KMS-11 (cell line): ENCODE measurements at regions not wholly inside any gene's neighbourhood (a gene's known extent, or its start where the extent isn't known, plus 50 kb on each side); places are given as distances from the start of the nearest gene placed in this dataset.

ENCODE experiments used
- H2AFZ ChIP-seq: fragments of 200-600 bp; sonication (generic); 2 replicates; pipeline ENCODE4 v1.6.1; 2016; ENCODE audit warnings: antibody characterized with exemption, mixed run types, low read depth
- H3K27ac ChIP-seq: fragments of 200-600 bp; sonication (generic); 2 replicates; pipeline ENCODE4 v1.6.1; 2016; ENCODE audit warnings: mild to moderate bottlenecking, mixed run types
- H3K27me3 ChIP-seq: fragments of 200-600 bp; sonication (generic); 2 replicates; pipeline ENCODE4 v1.6.1; 2017; ENCODE audit warnings: mild to moderate bottlenecking, low read depth, mixed run types, moderate library complexity; ENCODE audit not compliant: insufficient read depth
- H3K36me3 ChIP-seq: fragments of 200-600 bp; sonication (generic); 2 replicates; pipeline ENCODE4 v1.6.1; 2017; ENCODE audit warnings: mild to moderate bottlenecking, mixed run types; ENCODE audit not compliant: insufficient read depth
- H3K4me1 ChIP-seq: fragments of 200-600 bp; sonication (generic); 2 replicates; pipeline ENCODE4 v1.6.1; 2016; ENCODE audit warnings: mild to moderate bottlenecking, low read depth, mixed run types; ENCODE audit not compliant: poor library complexity, severe bottlenecking
- H3K4me2 ChIP-seq: fragments of 200-600 bp; sonication (generic); 2 replicates; pipeline ENCODE4 v1.7.0; 2016; ENCODE audit warnings: mild to moderate bottlenecking, mixed run types
- H3K4me3 ChIP-seq: fragments of 200-600 bp; sonication (generic); IDR thresholded peaks from 2 replicates; pipeline ENCODE4 v1.6.1; 2017; ENCODE audit warnings: low read depth, low read length, mixed read lengths; ENCODE audit not compliant: insufficient read depth
- H3K79me2 ChIP-seq: fragments of 200-600 bp; sonication (generic); 2 replicates; pipeline ENCODE4 v1.6.1; 2016; ENCODE audit warnings: low read depth, mixed run types; ENCODE audit not compliant: insufficient read depth
- H3K9ac ChIP-seq: fragments of 200-600 bp; sonication (generic); 2 replicates; pipeline ENCODE4 v1.6.1; 2016; ENCODE audit warnings: mild to moderate bottlenecking, mixed run types
- H4K20me1 ChIP-seq: fragments of 200-600 bp; sonication (generic); 2 replicates; pipeline ENCODE4 v1.6.1; 2016; ENCODE audit warnings: mild to moderate bottlenecking, mixed run types; ENCODE audit not compliant: insufficient read depth
- TF ChIP-seq, protein P1 (sequence below): fragments of 200-600 bp; sonication (generic); conservative IDR thresholded peaks from 2 replicates; pipeline ENCODE4 v1.6.1; 2017; ENCODE audit warnings: low read depth, mild to moderate bottlenecking, antibody characterized with exemption, low read length, moderate library complexity, mixed read lengths

DNA sequence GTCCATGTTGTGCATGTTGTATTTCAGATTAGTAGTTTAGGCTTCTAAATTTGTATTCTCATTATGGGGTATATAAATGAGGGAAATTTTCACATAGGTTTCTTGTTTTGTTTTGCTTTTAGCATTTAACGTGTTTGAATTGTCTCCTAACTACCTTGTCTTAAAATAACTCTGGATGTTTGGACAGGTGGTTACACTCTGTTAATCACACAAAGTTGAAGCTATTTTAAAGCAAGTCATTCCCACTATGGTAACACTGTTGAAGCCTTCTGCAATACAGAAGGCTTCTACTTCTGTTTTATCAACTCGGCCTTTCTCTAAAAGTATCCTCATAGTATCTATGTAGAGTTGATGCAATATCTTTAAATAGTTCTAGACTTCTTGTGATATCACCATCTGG lies 245.3 kb upstream of the HTR2A start:
- TF ChIP-seq, protein P1, sequence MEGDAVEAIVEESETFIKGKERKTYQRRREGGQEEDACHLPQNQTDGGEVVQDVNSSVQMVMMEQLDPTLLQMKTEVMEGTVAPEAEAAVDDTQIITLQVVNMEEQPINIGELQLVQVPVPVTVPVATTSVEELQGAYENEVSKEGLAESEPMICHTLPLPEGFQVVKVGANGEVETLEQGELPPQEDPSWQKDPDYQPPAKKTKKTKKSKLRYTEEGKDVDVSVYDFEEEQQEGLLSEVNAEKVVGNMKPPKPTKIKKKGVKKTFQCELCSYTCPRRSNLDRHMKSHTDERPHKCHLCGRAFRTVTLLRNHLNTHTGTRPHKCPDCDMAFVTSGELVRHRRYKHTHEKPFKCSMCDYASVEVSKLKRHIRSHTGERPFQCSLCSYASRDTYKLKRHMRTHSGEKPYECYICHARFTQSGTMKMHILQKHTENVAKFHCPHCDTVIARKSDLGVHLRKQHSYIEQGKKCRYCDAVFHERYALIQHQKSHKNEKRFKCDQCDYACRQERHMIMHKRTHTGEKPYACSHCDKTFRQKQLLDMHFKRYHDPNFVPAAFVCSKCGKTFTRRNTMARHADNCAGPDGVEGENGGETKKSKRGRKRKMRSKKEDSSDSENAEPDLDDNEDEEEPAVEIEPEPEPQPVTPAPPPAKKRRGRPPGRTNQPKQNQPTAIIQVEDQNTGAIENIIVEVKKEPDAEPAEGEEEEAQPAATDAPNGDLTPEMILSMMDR: no peak
- Histone ChIP-seq H3K79me2 (no peaks in the 10 kb centered on the region), H3K4me1 (peaks cover 6% of the 10 kb centered on the region), H2AFZ (no peak overlapping the region), H3K27me3 (no peaks in the 10 kb centered on the region), H3K4me2 (no peak overlapping the region), H4K20me1 (no peaks in the 10 kb centered on the region), H3K9ac (no peak overlapping the region), H3K27ac (no peak overlapping the region), H3K36me3 (no peaks in the 10 kb centered on the region), H3K4me3 (no peak overlapping the region)

DNA sequence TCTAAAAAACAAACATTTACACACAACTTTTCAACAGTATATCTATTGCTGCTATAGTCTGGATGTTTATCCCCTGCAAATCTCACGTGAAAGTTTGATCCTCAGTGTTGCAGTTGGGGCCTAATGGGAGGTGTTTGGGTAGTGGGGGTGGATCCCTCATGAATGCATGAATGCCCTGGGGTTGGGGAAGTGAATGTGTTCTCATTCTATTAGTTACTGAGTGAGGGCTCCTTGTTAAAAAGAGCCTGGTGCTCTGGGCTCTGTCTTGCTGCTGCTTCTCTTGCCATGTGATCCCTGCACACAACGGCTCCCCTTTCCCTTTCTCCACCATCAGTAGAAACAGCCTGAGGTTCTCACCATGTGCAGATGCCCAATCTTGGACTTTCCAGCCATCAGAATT lies 242.7 kb upstream of the HTR2A start:
- Histone ChIP-seq H3K4me2 (no peak overlapping the region), H3K27me3 (no peaks in the 10 kb centered on the region), H3K4me3 (no peak overlapping the region), H2AFZ (no peak overlapping the region), H3K27ac (no peak overlapping the region), H4K20me1 (no peaks in the 10 kb centered on the region), H3K4me1 (no peaks in the 10 kb centered on the region), H3K9ac (no peak overlapping the region), H3K36me3 (no peaks in the 10 kb centered on the region), H3K79me2 (no peaks in the 10 kb centered on the region)
- TF ChIP-seq, protein P1: no peak

DNA sequence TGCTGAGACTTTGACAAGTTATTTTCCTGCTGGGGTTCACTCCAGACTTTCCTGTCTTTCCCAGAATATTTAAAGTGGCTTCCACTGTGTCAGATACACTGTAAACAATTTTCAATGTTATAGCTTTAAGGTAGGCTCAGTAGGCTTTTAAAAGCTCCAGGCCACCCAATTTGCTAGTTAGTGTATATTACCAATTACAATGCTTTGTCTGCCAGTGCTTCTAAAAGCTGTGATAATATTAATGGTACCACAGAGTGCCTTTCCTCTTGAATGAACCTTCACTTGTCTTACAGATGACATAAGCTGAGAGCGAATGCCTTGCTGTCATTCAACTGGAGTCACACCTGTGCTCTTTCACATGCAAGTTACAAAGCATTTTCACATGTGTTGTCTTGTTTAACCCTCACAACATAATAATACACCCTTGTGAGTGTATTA lies 239.7 kb upstream of the HTR2A start:
- H3K79me2 ChIP-seq: no peaks in the 10 kb centered on the region
- H3K4me1 ChIP-seq: no peaks in the 10 kb centered on the region
- H3K4me2 ChIP-seq: no peak overlapping the region
- H3K4me3 ChIP-seq: no peak overlapping the region
- H3K27ac ChIP-seq: no peak overlapping the region
- H4K20me1 ChIP-seq: no peaks in the 10 kb centered on the region
- TF ChIP-seq, protein P1: no peak
- H2AFZ ChIP-seq: no peak overlapping the region
- no peaks in the 10 kb centered on the region for H3K27me3 ChIP-seq
- no peaks in the 10 kb centered on the region for H3K36me3 ChIP-seq
- H3K9ac ChIP-seq: no peak overlapping the region

DNA sequence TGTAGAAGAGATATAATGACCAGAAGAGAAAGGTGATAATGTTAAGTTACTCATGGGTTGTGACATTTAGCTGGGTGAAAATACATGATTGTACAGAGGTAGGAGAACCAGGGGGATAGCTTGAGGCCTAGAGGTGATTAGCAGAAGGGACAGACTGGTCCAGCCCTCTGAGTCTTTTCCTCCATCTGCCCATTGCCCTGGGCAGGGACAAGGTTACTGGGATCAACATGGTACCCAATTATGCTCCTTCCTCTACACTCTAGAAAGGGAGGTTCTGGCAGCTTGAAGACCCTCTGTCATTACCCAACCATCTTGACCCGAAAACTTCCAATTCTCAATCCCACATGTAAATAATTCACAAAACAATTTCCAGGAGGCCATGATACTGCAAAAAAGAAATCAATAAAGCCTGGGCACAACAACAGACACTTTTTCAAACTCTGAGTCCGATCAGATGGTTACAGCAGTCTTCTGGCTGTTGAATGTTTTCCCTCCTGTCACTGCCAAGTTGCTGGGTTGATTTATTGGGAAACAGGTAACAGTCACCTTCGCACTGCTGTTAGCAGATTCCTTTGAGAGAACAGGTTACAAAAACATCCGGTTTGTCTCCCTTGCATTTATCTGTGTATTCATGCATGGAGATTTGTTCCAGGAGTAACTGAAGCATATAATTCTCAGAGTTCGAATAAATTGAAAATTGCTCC lies 239.1 kb upstream of the HTR2A start:
- H3K79me2 ChIP-seq: no peaks in the 10 kb centered on the region
- no peak overlapping the region for H3K9ac ChIP-seq
- TF ChIP-seq, protein P1: no peak
- H3K36me3 ChIP-seq: no peaks in the 10 kb centered on the region
- H3K4me1 ChIP-seq: no peaks in the 10 kb centered on the region
- no peak overlapping the region for H2AFZ ChIP-seq
- H3K27ac ChIP-seq: no peak overlapping the region
- no peak overlapping the region for H3K4me3 ChIP-seq
- no peak overlapping the region for H3K4me2 ChIP-seq
- no peaks in the 10 kb centered on the region for H4K20me1 ChIP-seq
- H3K27me3 ChIP-seq: no peaks in the 10 kb centered on the region
